ENCODE measurements at regions not wholly inside any gene's neighbourhood (a gene's known extent, or its start where the extent isn't known, plus 50 kb on each side); places are given as distances from the start of the nearest gene placed in this dataset.
"Not testable (repeated sequence)": the region's sequence is repeated elsewhere in the genome, so short reads cannot be mapped to it uniquely, and the experiment has no call there.

GRCh38 chr1:48084826-48085225 lies 87.6 kb upstream of the TRABD2B start:
- DNase-seq (ENCODE audit: low spot score), result no peak

DNA sequence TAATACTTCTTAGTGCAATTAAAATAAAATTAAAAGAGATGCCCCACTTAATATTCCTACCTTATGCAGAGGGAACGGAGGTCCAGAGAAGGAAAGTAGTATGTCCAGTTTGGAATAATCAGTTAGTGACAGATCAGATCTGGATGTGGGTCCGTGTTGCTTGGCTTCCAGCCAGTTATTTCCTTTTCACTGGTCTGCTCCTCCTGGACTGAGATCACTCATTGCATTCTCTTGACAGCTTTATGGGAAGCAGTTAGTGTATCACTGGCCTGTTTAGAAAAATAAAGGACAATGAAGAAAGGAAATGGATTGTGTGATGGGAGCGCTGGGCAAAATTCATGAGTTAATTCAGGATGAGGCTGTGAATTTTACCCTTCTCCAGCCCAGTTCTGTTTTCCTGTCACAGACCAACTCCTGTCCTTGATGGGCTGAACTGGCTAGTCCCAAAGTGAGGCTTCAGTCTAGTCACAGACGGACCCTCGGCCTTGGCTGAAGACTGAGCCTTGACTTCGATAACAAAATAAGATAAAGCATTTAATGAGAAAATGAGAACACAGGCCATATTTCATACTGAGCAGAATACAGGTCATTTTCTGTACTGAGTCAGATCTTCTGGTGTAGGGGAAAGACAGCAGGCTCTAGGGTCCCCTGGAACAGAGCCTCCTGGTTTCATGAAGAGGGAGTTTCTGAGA lies 85.2 kb upstream of the TRABD2B start:
- DNase-seq (ENCODE audit: low spot score), result no peak

GRCh38 chr1:48080331-48081255 lies 83.4 kb upstream of the TRABD2B start:
- no peak for DNase-seq (ENCODE audit: low spot score)

- DNase-seq (ENCODE audit: low spot score), result no peak
These were observed 81.9 kb upstream of the TRABD2B start for GRCh38 chr1:48079096-48079495.

DNA sequence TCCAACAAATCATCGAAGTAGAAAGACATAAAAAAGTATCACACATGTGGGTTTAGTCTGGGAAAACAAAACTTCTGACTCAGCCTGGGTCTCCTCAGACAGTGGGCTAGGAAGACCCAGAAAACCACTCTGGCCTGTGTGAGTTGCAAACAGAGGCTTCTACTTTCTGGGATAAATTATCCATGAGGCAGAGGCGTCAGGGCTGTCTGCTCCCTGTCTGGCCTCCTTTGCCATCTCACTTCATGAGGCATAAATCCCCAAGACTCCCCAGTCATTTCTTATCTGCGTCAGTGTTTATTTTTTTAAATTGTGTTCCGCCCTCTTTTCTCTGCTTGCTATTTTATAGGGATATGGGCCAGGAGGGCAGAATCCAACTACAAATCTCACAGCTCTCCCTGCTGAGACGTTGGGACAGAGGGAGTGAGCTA lies 80.6 kb upstream of the TRABD2B start:
- no peak for DNase-seq (ENCODE audit: low spot score)

DNA sequence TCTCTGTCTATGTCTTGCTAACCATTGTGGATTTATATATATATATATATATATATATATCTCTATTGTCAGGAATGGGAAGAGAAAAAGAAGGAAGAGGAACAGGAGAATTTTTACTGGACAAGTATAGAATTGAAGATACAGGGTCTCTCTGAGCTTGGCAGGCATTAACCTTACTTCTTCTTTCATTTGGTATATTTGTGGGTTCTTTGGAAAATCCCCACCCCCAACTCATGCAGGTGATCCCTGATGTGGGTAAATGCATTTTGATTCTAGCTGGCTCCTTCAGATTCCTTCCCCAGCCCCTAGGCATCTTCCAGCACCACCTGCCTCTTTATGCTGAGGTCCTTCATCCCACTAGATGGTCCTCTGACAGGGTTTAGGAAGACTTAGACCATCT lies 78.8 kb upstream of the TRABD2B start:
- DNase-seq (ENCODE audit: low spot score), result no peak

GRCh38 chr1:48073798-48074530 lies 76.8 kb upstream of the TRABD2B start:
- DNase-seq (ENCODE audit: low spot score), result no peak

DNA sequence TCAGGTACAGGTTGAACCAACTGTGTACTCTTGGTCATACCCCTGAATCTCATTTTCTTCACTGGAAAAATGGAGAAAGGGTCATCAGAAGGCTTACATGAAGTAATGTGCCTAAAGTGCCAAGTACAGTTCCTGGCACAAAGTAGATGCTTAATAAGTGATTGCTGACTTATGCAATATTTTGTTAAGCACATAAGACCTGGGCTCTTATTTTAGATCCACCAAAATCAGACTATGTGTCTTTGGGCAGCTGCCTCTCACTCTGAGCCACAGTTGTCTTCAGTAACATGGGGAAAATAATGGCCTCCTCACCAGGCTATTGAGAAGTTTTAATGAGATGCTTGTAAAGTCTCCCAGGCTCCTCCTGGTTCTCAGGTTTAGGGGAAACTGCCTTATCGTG lies 74.3 kb upstream of the TRABD2B start:
- no peak for DNase-seq (ENCODE audit: low spot score)

DNA sequence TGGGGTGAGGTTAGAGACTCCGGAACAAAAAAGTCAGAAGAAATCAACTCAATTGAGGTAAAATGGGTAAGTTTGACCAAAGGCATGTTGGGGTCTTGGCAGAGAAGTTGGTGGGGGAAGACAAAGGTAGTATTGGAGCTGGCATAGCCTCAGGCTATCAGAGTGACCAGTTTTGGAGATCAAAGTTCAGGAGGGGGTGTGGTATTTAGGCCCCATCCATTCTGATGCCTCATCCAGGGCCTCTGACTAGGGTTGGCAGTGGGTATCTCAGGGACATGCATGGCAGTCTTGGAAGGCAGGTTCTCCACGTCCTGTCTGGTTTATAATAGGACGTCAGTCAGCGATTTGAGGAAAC lies 73.2 kb upstream of the TRABD2B start:
- DNase-seq (ENCODE audit: low spot score), result no peak

DNA sequence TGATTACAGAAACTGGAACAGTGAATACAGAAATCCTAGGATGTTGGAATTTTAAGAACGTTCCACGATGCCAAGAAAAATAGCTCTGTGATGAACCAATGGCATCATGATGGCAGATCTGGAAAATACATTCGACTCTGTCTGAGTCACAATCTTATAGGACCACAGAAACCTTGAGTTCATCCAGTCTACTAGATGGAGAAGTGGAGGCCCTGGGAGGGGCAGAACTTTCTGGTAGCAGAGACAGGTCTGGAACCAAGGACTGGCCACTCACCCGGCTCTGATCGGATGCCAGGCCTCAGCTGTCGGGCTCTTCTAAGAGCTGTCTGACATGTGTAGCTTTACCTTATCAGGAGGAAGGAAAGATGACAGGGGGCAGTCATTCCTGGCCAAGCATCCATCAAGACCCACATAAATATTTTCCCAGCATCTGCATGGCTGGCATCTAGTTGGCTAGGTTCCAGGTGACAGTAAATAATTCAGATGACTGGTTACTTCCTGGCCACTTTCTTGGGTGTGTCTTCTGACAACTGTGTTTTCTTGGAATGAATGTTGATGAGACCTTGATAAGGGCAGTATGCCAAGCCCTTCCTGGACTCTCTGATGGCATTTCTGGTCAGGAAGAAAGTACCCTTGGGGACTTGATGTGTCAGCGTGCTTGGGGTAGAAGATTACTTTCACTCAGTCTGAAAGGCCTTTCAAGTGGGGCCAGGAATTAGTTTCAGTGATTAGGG lies 72.6 kb upstream of the TRABD2B start:
- DNase-seq (ENCODE audit: low spot score), result no peak

DNA sequence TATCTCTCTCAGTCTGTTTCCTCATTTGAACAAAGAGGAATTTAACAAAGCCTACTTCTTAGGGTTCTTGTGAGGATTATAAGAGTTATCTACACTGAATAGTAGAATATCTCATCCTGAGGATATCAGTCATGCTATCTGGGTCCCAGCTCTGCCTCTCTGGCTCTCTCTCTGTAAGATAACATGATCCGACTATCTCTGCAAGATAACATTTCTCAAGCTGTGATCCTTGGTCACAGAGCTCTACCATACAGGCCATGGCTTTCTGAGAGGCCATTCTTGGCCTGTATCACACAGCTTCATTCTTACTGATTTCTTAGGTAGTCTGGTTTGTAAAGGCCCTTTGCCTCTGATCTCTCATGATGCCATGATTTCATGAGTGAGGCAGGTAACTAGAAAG lies 71.0 kb upstream of the TRABD2B start:
- DNase-seq (ENCODE audit: low spot score), result no peak

DNA sequence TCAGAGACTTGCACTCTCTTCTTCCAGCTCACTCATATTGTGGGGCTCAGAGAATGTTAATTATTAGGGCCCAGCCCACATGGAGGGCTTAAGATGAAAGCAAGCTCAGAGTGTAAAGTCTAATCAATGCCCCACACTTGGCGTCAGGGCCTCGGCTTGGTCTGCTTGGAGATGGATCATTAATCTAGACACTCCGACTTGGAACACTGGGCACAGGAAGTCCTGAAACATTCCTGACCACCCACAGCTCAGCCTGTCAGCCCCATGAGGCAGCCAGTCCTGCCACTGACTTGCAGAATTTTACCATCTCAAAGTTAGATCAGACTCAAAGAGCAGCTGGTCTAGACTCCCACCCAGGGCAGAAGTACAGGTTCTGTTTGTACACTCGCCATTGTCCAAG lies 69.8 kb upstream of the TRABD2B start:
- DNase-seq (ENCODE audit: low spot score), result no peak

GRCh38 chr1:48064693-48065092 lies 67.5 kb upstream of the TRABD2B start:
- not testable (repeated sequence) for DNase-seq (ENCODE audit: low spot score)

DNA sequence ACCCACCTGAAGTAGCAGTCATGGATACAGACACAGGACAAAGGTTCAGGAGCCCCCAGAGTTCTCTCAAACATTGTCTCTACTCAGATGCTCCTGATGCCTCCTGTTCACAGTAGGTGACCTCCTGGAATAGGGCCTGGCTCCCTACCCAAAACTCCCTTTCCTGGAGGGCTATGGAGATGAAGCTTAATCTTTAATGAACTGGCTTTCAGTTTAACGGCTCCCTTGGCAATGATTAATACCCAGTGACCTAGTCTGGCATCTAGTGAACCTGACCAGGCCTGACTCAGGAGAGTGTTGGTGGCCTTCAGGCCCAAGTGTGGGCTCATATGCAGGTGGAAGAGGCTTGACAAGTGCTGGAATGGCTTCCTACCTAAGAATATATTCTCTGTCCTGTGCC lies 65.2 kb upstream of the TRABD2B start:
- no peak for DNase-seq (ENCODE audit: low spot score)

GRCh38 chr1:48061162-48062136 lies 64.3 kb upstream of the TRABD2B start:
- peak; percentile 58 for DNase-seq (ENCODE audit: low spot score)

DNA sequence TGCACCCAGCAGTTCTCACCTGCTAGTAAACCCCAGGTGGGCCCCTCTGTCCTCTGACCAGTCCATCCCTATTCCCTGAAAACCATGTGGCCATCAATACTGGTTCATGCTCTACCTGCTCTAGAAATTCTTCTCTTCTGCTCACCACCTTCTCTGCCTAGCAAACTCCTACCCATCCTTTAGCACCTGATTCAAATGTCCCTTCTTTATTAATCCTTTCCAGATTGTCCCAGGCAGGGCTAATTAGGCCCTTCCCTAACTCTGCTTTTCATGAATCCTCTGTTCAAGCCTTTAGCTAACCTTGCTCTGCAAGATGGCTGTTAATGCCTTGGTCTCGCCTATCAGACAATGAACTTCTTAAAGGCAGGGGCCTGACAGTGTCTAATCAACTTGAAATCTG lies 62.1 kb upstream of the TRABD2B start:
- DNase-seq (ENCODE audit: low spot score), result no peak

GRCh38 chr1:48058135-48059025 lies 61.2 kb upstream of the TRABD2B start:
- DNase-seq (ENCODE audit: low spot score), result no peak

GRCh38 chr1:48057249-48057648 lies 60.1 kb upstream of the TRABD2B start:
- DNase-seq (ENCODE audit: low spot score), result no peak

GRCh38 chr1:48055876-48056764 lies 58.9 kb upstream of the TRABD2B start:
- no peak for DNase-seq (ENCODE audit: low spot score)
